ENCODE measurements at regions not wholly inside any gene's neighbourhood (a gene's known extent, or its start where the extent isn't known, plus 50 kb on each side); places are given as distances from the start of the nearest gene placed in this dataset.
"Not testable (repeated sequence)": the region's sequence is repeated elsewhere in the genome, so short reads cannot be mapped to it uniquely, and the experiment has no call there.

- Mint-ChIP-seq H3K4me3 (no peak overlapping the region), H3K9me3 (no peaks in the 10 kb centered on the region), H3K27me3 (peaks cover 6% of the 10 kb centered on the region), H3K4me1 (no peaks in the 10 kb centered on the region), H3K36me3 (ENCODE audit: low read depth) (no peaks in the 10 kb centered on the region), H3K27ac (no peak overlapping the region)
- DNase-seq, result no peak
- intact Hi-C loops (cut with micrococcal nuclease), result no loop called here
Observed at GRCh38 chr4:147101678-147102077, 156.0 kb upstream of the TTC29 start.

DNA sequence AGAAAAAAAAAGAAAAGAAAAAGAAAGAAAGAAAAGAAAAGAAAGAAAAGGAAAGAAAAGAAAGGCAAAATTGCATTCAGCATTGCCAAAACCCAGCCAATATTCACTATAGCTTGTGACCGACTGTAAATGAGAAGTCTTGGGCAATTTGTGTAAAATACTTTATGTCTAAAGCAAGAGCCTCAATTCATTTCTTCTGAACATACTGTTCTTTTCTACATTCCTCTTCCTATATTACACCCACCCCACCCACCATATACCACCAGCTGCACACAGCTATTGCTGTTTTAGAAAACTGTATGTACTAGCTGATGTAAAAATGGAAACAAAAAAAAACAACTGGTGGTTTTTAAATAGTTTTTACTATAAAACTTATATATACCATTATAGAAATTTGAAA lies 156.9 kb upstream of the TTC29 start:
- no peaks in the 10 kb centered on the region for H3K4me1 Mint-ChIP-seq
- peaks cover 6% of the 10 kb centered on the region for H3K27me3 Mint-ChIP-seq
- H3K4me3 Mint-ChIP-seq, result no peak overlapping the region
- H3K9me3 Mint-ChIP-seq, result no peaks in the 10 kb centered on the region
- no peaks in the 10 kb centered on the region for H3K36me3 Mint-ChIP-seq (ENCODE audit: low read depth)
- no peak overlapping the region for H3K27ac Mint-ChIP-seq
- no peak for DNase-seq
- intact Hi-C loops (cut with micrococcal nuclease), result no loop called here

DNA sequence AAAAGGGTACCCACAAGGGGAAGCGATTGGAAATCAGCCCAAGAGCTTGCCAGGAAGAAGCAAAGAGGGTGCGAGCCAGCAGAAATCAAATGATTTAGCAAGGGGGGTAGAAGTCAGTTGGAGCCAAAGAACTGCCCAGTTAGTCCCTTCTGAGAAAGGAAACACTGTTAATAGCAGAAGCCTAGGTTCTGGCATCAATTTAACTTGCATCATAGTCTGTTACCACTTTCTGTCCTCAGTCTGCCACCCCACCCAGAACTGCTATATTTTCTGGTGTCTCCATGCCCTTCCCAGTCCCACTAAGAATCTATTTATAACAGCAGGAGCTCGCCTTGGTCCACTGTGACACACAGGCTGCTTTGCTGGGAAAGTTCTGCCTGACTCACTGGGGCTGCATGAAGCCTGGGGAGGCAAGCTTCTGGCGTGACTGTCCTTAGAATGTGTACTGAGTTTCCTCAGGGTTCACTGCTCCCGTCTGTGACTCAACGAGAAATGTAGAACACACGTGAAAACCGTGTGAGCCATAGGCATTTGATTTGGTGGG lies 157.8 kb upstream of the TTC29 start:
- Mint-ChIP-seq H3K36me3 (ENCODE audit: low read depth) (no peaks in the 10 kb centered on the region), H3K9me3 (no peaks in the 10 kb centered on the region), H3K4me1 (no peaks in the 10 kb centered on the region)

DNA sequence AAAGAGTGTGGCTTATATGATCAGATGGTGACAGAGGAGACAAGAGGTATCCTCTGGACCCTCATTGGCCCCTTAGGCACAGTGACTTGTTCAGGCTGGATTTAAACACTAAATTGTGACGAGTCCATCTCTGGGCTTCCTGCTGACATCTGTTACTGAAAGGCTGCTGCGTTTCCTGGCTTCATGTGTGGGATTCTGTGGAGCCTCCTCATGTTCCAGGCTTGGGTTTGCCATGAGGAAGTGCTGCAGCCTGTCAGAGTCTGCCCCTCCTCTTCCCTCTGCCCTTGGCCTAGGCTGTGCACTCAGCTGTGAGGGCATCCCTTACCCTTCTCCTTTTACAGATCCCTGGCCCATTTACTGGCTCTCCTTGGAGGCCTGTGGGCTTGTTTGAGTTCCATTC lies 159.1 kb upstream of the TTC29 start:
- no peak overlapping the region for H3K4me3 Mint-ChIP-seq
- DNase-seq, result no peak
- intact Hi-C loops (cut with micrococcal nuclease), result no loop called here
- no peak overlapping the region for H3K27ac Mint-ChIP-seq
- H3K36me3 Mint-ChIP-seq (ENCODE audit: low read depth), result no peaks in the 10 kb centered on the region
- H3K27me3 Mint-ChIP-seq, result peaks cover 4% of the 10 kb centered on the region
- no peaks in the 10 kb centered on the region for H3K4me1 Mint-ChIP-seq
- no peaks in the 10 kb centered on the region for H3K9me3 Mint-ChIP-seq

More for the DNA sequence above, 157.8 kb upstream of the TTC29 start:
- no peak for DNase-seq
- Mint-ChIP-seq H3K27ac (no peak overlapping the region), H3K27me3 (peaks cover 6% of the 10 kb centered on the region), H3K4me3 (no peak overlapping the region)
- intact Hi-C loops (cut with micrococcal nuclease), result no loop called here

DNA sequence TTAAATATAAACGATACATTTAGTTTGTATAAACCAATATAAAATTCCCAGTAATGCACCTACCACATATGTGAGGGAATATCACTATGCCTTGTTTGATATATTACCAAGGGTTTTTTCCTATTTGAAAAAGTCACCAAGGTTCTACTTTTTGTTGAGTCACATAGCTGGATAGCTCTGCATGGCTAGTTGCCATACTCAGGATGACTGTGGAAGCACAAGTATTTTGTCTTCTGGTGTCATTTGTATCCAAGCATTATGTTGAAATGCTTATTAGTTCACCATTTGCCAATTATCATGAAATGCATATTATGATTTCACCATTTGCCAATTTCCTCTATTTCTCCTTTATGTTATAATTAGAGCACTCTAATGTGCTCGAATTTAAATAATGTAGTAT lies 162.7 kb upstream of the TTC29 start:
- Mint-ChIP-seq H3K36me3 (ENCODE audit: low read depth) (no peaks in the 10 kb centered on the region), H3K27me3 (peaks cover 1% of the 10 kb centered on the region), H3K9me3 (no peaks in the 10 kb centered on the region), H3K4me3 (no peak overlapping the region), H3K27ac (no peak overlapping the region), H3K4me1 (no peaks in the 10 kb centered on the region)
- intact Hi-C loops (cut with micrococcal nuclease), result no loop called here
- DNase-seq, result no peak

- Mint-ChIP-seq H3K4me3 (no peak overlapping the region), H3K36me3 (ENCODE audit: low read depth) (no peaks in the 10 kb centered on the region), H3K9me3 (no peaks in the 10 kb centered on the region), H3K27me3 (peaks cover 1% of the 10 kb centered on the region), H3K27ac (no peak overlapping the region), H3K4me1 (no peaks in the 10 kb centered on the region)
- DNase-seq, result no peak
- intact Hi-C loops (cut with micrococcal nuclease), result no loop called here
Observed at GRCh38 chr4:147109800-147110199, 164.1 kb upstream of the TTC29 start.

- Mint-ChIP-seq H3K9me3 (no peaks in the 10 kb centered on the region), H3K4me1 (no peaks in the 10 kb centered on the region), H3K36me3 (ENCODE audit: low read depth) (no peaks in the 10 kb centered on the region), H3K27me3 (peaks cover 1% of the 10 kb centered on the region), H3K4me3 (no peak overlapping the region), H3K27ac (no peak overlapping the region)
- DNase-seq, result no peak
- intact Hi-C loops (cut with micrococcal nuclease), result no loop called here
Observed at GRCh38 chr4:147110473-147111367, 165.1 kb upstream of the TTC29 start.

- H3K9me3 Mint-ChIP-seq; H3K27ac Mint-ChIP-seq; H3K27me3 Mint-ChIP-seq; DNase-seq; H3K4me3 Mint-ChIP-seq; intact Hi-C loops (cut with micrococcal nuclease); H3K4me1 Mint-ChIP-seq; H3K36me3 Mint-ChIP-seq (ENCODE audit: low read depth): not testable (repeated sequence)
Observed at GRCh38 chr4:147112196-147112595, 166.5 kb upstream of the TTC29 start.

DNA sequence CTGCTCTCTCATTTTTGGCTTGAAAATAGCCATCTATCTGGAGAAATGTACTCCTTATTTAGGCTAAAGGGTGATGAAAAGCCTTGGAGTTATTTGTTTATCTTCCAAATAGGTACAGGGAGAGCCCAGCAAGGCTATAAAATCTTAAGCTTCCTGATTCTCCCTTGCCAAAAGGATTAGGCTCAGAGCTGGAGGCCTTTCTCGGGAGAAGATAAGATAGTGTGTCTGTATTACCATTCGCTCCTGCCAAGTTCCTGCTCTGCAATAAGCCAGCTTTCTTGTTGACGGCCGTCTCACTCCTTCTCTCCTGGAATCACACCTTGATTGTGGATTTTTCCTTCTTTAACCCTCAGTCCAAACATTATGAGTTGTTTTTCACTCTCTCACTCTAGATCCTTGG lies 171.8 kb upstream of the TTC29 start:
- no peak overlapping the region for H3K4me3 Mint-ChIP-seq
- H3K27ac Mint-ChIP-seq, result no peak overlapping the region
- H3K27me3 Mint-ChIP-seq, result no peaks in the 10 kb centered on the region
- no peaks in the 10 kb centered on the region for H3K36me3 Mint-ChIP-seq (ENCODE audit: low read depth)
- H3K9me3 Mint-ChIP-seq, result no peaks in the 10 kb centered on the region
- H3K4me1 Mint-ChIP-seq, result no peaks in the 10 kb centered on the region
- intact Hi-C loops (cut with micrococcal nuclease), result no loop called here
- DNase-seq, result no peak

DNA sequence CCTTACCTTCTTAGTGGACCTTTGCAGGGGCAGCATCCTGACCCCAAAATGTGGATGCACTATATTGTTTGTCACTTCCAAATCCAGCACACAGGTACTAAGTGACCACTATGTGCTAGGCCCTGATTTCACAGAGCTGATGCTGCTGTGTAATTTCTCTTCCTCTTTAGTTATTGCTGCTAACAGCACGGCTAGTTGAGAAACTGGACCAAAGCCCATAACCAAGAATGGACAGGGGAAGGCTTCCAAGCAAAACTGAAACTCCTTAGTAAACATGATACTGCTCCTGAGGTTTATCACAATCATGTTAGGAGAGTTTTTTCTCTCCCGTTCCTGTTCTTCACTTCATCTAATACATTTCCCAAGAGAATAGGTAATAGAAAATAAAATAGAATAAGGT lies 172.9 kb upstream of the TTC29 start:
- Mint-ChIP-seq H3K9me3 (no peaks in the 10 kb centered on the region), H3K4me1 (no peaks in the 10 kb centered on the region), H3K27ac (no peak overlapping the region), H3K4me3 (no peak overlapping the region), H3K27me3 (no peaks in the 10 kb centered on the region), H3K36me3 (ENCODE audit: low read depth) (no peaks in the 10 kb centered on the region)
- no peak for DNase-seq
- intact Hi-C loops (cut with micrococcal nuclease), result no loop called here

DNA sequence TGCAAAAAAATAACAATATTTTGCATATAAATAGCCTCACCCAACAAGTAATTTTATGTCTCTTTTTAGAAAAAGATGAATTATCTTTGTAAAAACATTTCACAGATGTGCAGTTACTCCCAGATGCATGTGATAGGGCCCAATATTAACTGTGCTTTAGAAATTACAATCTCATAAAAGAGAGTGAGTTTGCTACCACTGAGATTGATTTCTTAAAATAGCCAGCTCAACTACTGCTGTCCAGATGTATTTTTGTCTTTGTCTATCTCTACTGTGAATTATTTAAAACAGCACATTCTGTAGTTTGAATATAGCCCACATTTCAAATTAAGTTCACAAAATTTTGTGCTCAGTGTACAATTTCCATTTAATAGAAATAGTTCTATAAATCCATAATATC lies 177.0 kb upstream of the TTC29 start:
- H3K27me3 Mint-ChIP-seq, result no peaks in the 10 kb centered on the region

GRCh38 chr4:147123146-147123545 lies 177.5 kb upstream of the TTC29 start:
- no peak overlapping the region for H3K27ac Mint-ChIP-seq
- H3K9me3 Mint-ChIP-seq, result no peaks in the 10 kb centered on the region
- intact Hi-C loops (cut with micrococcal nuclease), result no loop called here
- DNase-seq, result no peak
- H3K36me3 Mint-ChIP-seq (ENCODE audit: low read depth), result no peaks in the 10 kb centered on the region
- H3K4me1 Mint-ChIP-seq, result no peaks in the 10 kb centered on the region
- no peaks in the 10 kb centered on the region for H3K27me3 Mint-ChIP-seq
- H3K4me3 Mint-ChIP-seq, result no peak overlapping the region

More for the DNA sequence above, 177.0 kb upstream of the TTC29 start:
- intact Hi-C loops (cut with micrococcal nuclease), result no loop called here
- Mint-ChIP-seq H3K27ac (no peak overlapping the region), H3K4me1 (no peaks in the 10 kb centered on the region), H3K9me3 (no peaks in the 10 kb centered on the region), H3K4me3 (no peak overlapping the region), H3K36me3 (ENCODE audit: low read depth) (no peaks in the 10 kb centered on the region)
- DNase-seq, result no peak

DNA sequence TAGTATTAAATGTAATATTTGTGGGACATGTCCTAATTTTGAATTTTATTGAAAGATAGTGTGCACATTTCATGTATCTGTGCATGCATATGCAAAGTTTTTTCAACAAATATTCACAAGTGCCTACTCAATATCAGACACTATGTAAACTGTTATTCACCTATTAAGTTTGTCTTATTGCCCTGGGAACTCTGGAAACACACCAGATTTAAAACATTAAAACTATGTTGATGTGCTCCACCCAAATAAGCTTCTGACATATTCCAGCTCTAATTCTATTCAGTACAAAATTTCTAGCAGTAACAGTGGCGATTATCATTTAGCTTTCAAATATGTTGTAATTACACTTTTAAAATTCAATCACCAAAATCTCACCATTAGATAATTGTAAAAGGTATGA lies 183.1 kb upstream of the TTC29 start:
- Mint-ChIP-seq H3K4me1 (no peaks in the 10 kb centered on the region), H3K27ac (no peak overlapping the region), H3K27me3 (no peaks in the 10 kb centered on the region), H3K36me3 (ENCODE audit: low read depth) (no peaks in the 10 kb centered on the region), H3K4me3 (no peak overlapping the region), H3K9me3 (no peaks in the 10 kb centered on the region)
- intact Hi-C loops (cut with micrococcal nuclease), result no loop called here
- no peak for DNase-seq

GRCh38 chr4:147129687-147130086 lies 184.0 kb upstream of the TTC29 start:
- Mint-ChIP-seq H3K9me3 (no peaks in the 10 kb centered on the region), H3K4me3 (no peak overlapping the region), H3K27me3 (no peaks in the 10 kb centered on the region), H3K36me3 (ENCODE audit: low read depth) (no peaks in the 10 kb centered on the region), H3K4me1 (no peaks in the 10 kb centered on the region), H3K27ac (no peak overlapping the region)
- intact Hi-C loops (cut with micrococcal nuclease), result no loop called here
- DNase-seq, result no peak
